Loucy (cell line): ENCODE measurements at regions not wholly inside any gene's neighbourhood (a gene's known extent, or its start where the extent isn't known, plus 50 kb on each side); places are given as distances from the start of the nearest gene placed in this dataset.
"Not testable (repeated sequence)": the region's sequence is repeated elsewhere in the genome, so short reads cannot be mapped to it uniquely, and the experiment has no call there.

ENCODE experiments used
- H2AFZ ChIP-seq: fragments of 200-600 bp; sonication (generic); 2 replicates; pipeline ENCODE4 v1.6.0; 2016; ENCODE audit warnings: antibody characterized with exemption, mild to moderate bottlenecking, low read length, moderate library complexity
- H3F3A ChIP-seq: fragments of 200-600 bp; 2 replicates; pipeline ENCODE4 v1.6.0; 2016; ENCODE audit warnings: antibody characterized with exemption, low read depth, mild to moderate bottlenecking
- H3K27me3 ChIP-seq: fragments of 200-600 bp; sonication (generic); 2 replicates; pipeline ENCODE4 v1.6.1; 2014; ENCODE audit warnings: low read length, mild to moderate bottlenecking; ENCODE audit not compliant: insufficient read depth, poor library complexity, severe bottlenecking
- H3K36me3 ChIP-seq: fragments of 200-600 bp; sonication (generic); 2 replicates; pipeline ENCODE4 v1.6.1; 2016; ENCODE audit warnings: low read length; ENCODE audit not compliant: insufficient read depth
- H3K4me1 ChIP-seq: fragments of 200-600 bp; sonication (generic); 2 replicates; pipeline ENCODE4 v1.5.1; 2014; ENCODE audit warnings: low read length, mild to moderate bottlenecking; ENCODE audit not compliant: insufficient read depth, poor library complexity, severe bottlenecking
- H3K4me2 ChIP-seq: fragments of 200-600 bp; sonication (generic); 2 replicates; pipeline ENCODE4 v1.6.0; 2014; ENCODE audit warnings: antibody characterized with exemption, low read length, low read depth, mild to moderate bottlenecking; ENCODE audit not compliant: poor library complexity, severe bottlenecking
- H3K4me3 ChIP-seq: fragments of 200-600 bp; sonication (generic); 2 replicates; pipeline ENCODE4 v1.5.1; 2014; ENCODE audit warnings: low read length, mild to moderate bottlenecking, mixed read lengths; ENCODE audit not compliant: poor library complexity, severe bottlenecking
- H3K79me2 ChIP-seq: fragments of 200-600 bp; sonication (generic); 2 replicates; pipeline ENCODE4 v1.6.1; 2014; ENCODE audit warnings: low read length; ENCODE audit not compliant: insufficient read depth
- H3K9ac ChIP-seq: fragments of 200-600 bp; sonication (generic); 2 replicates; pipeline ENCODE4 v1.6.0; 2014; ENCODE audit warnings: mild to moderate bottlenecking, low read depth, low read length, moderate library complexity; ENCODE audit not compliant: poor library complexity, severe bottlenecking
- H3K9me2 ChIP-seq: fragments of 200-600 bp; sonication (generic); replicated peaks from 2 replicates; pipeline ENCODE4 v1.6.1; 2016; ENCODE audit warnings: low read depth, low read length, mixed read lengths
- H3K9me3 ChIP-seq: fragments of 200-600 bp; sonication (generic); 2 replicates; pipeline ENCODE4 v1.6.1; 2014; ENCODE audit warnings: mild to moderate bottlenecking, antibody characterized with exemption, low read length, low read depth; ENCODE audit not compliant: insufficient read depth
- H4K20me1 ChIP-seq: fragments of 200-600 bp; sonication (generic); 2 replicates; pipeline ENCODE4 v1.6.0; 2014; ENCODE audit warnings: antibody characterized with exemption, low read length, mild to moderate bottlenecking; ENCODE audit not compliant: insufficient read depth, poor library complexity, severe bottlenecking
- EZH2phosphoT487 ChIP-seq: fragments of 200-600 bp; IDR thresholded peaks from 2 replicates; pipeline ENCODE4 v1.6.1; 2018; ENCODE audit warnings: antibody characterized with exemption, mild to moderate bottlenecking, moderate library complexity, borderline replicate concordance
- TF ChIP-seq, protein P1 (sequence below): fragments of 200-600 bp; sonication (generic); conservative IDR thresholded peaks from 2 replicates; pipeline ENCODE4 v1.5.1; 2014; ENCODE audit warnings: mild to moderate bottlenecking, antibody characterized with exemption, low read length

- Histone ChIP-seq H3K36me3 (no peaks in the 10 kb centered on the region), H3K4me2 (no peak overlapping the region), H3K4me3 (no peak overlapping the region), H3K27me3 (no peaks in the 10 kb centered on the region), H2AFZ (no peak overlapping the region), H3K4me1 (no peaks in the 10 kb centered on the region), H3K9me3 (no peaks in the 10 kb centered on the region), H3K79me2 (no peaks in the 10 kb centered on the region), H4K20me1 (no peaks in the 10 kb centered on the region), H3K9me2 (no peaks in the 10 kb centered on the region), H3K9ac (no peak overlapping the region), H3F3A (no peaks in the 10 kb centered on the region)
- TF ChIP-seq, protein P1, sequence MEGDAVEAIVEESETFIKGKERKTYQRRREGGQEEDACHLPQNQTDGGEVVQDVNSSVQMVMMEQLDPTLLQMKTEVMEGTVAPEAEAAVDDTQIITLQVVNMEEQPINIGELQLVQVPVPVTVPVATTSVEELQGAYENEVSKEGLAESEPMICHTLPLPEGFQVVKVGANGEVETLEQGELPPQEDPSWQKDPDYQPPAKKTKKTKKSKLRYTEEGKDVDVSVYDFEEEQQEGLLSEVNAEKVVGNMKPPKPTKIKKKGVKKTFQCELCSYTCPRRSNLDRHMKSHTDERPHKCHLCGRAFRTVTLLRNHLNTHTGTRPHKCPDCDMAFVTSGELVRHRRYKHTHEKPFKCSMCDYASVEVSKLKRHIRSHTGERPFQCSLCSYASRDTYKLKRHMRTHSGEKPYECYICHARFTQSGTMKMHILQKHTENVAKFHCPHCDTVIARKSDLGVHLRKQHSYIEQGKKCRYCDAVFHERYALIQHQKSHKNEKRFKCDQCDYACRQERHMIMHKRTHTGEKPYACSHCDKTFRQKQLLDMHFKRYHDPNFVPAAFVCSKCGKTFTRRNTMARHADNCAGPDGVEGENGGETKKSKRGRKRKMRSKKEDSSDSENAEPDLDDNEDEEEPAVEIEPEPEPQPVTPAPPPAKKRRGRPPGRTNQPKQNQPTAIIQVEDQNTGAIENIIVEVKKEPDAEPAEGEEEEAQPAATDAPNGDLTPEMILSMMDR = no peak
- no peak for TF ChIP-seq EZH2phosphoT487
Measured at GRCh38 chr2:129806990-129807389, 172.5 kb upstream of the RAB6C start.

GRCh38 chr2:129807642-129808338, 171.7 kb upstream of the RAB6C start:
- H3K4me1 ChIP-seq, H2AFZ ChIP-seq, H3F3A ChIP-seq, H3K9ac ChIP-seq, H3K4me2 ChIP-seq, H4K20me1 ChIP-seq, H3K9me2 ChIP-seq, H3K36me3 ChIP-seq, H3K9me3 ChIP-seq, H3K27me3 ChIP-seq, H3K4me3 ChIP-seq, H3K79me2 ChIP-seq: not testable (repeated sequence)

DNA sequence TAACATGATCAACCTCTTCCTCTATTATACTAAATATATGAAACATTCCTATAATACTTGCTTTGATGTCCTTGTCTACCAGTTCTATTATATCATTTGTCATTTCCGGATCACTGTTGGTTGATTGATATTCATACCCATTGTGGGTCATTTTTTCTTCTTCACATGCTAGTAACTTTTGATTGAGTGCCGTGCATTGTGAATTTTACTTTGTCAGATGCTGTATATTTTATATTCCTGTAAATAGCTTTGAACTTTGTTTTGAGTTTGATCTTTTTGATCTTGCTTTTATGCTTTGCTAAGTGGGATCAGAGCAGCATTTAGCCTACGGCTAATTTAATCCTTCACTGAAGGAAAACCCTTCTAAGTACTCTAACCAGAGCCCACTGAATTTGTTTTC, 168.9 kb upstream of the RAB6C start:
- Histone ChIP-seq H3K4me2 (no peak overlapping the region), H3K79me2 (no peaks in the 10 kb centered on the region)
- TF ChIP-seq, protein P1 = no peak
- TF ChIP-seq EZH2phosphoT487 = no peak

DNA sequence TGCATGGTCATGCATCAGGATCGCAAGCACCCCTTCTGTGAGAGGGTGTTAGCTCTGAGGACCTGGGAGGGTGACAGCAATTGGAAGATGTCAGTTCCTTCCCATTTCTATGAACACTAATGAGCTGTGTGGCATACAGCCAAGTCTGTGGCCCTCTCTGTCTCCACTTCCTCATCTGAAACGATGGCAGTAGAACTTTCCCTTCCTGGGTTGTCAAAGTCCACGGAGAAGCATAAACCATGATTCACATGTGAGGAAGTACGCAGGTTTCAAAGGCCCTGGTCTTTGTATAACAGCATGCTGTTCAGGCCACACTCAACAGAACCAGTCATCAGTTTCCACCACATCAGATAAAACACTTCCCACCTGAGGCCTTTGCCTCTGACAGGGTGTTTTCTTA, 167.4 kb upstream of the RAB6C start:
- Histone ChIP-seq H3K9me3 (peaks cover 6% of the 10 kb centered on the region; the same call in 1 of the 2 replicates), H3K27me3 (no peaks in the 10 kb centered on the region), H3F3A (no peaks in the 10 kb centered on the region), H4K20me1 (no peaks in the 10 kb centered on the region), H3K4me3 (no peak overlapping the region), H2AFZ (no peak overlapping the region), H3K36me3 (no peaks in the 10 kb centered on the region), H3K9me2 (no peaks in the 10 kb centered on the region), H3K79me2 (no peaks in the 10 kb centered on the region), H3K9ac (no peak overlapping the region), H3K4me2 (no peak overlapping the region), H3K4me1 (no peaks in the 10 kb centered on the region)
- TF ChIP-seq, protein P1 = no peak
- no peak for TF ChIP-seq EZH2phosphoT487

More for the DNA sequence above, 168.9 kb upstream of the RAB6C start:
- Histone ChIP-seq H3K9me2 (no peaks in the 10 kb centered on the region), H2AFZ (no peak overlapping the region), H3K4me3 (no peak overlapping the region), H3K4me1 (no peaks in the 10 kb centered on the region), H3K9ac (no peak overlapping the region), H4K20me1 (no peaks in the 10 kb centered on the region), H3F3A (no peaks in the 10 kb centered on the region), H3K27me3 (no peaks in the 10 kb centered on the region), H3K36me3 (no peaks in the 10 kb centered on the region), H3K9me3 (peaks cover 3% of the 10 kb centered on the region; the same call in 1 of the 2 replicates)
